ENCODE measurements at regions not wholly inside any gene's neighbourhood (a gene's known extent, or its start where the extent isn't known, plus 50 kb on each side); places are given as distances from the start of the nearest gene placed in this dataset.

DNA sequence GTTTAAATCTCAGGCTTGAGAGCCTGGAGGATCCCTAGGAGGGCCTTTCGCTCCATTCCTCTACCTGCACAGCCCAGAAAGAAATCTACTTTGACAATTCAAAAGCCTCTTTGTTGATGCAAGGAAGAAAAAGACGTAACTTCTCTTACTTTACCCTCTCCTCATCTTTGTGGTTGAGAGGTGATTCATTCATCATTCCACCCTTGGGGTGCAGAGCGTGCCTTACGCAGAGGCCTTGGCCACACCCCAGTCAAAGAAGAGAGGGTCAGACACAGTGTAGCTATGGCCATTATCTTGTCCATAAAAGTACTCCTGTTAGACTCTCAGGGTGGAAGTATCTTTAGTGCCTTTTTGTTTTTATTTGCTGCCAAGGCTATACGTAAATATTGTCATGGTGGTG, 184.0 kb downstream of the IRS2 start:
- no peaks in the 10 kb centered on the region for H3K27me3 Mint-ChIP-seq (ENCODE audit: low read depth)
- TF ChIP-seq, protein P1, sequence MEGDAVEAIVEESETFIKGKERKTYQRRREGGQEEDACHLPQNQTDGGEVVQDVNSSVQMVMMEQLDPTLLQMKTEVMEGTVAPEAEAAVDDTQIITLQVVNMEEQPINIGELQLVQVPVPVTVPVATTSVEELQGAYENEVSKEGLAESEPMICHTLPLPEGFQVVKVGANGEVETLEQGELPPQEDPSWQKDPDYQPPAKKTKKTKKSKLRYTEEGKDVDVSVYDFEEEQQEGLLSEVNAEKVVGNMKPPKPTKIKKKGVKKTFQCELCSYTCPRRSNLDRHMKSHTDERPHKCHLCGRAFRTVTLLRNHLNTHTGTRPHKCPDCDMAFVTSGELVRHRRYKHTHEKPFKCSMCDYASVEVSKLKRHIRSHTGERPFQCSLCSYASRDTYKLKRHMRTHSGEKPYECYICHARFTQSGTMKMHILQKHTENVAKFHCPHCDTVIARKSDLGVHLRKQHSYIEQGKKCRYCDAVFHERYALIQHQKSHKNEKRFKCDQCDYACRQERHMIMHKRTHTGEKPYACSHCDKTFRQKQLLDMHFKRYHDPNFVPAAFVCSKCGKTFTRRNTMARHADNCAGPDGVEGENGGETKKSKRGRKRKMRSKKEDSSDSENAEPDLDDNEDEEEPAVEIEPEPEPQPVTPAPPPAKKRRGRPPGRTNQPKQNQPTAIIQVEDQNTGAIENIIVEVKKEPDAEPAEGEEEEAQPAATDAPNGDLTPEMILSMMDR (IDR thresholded peaks at IDR 0.05; ENCODE audit: unreplicated experiment in 3 of 3) = no peak
- H3K4me1 Mint-ChIP-seq = no peaks in the 10 kb centered on the region
- H3K4me3 Mint-ChIP-seq = no peak overlapping the region
- no peak overlapping the region for H3K27ac Mint-ChIP-seq
- H3K36me3 Mint-ChIP-seq (ENCODE audit: low read depth) = no peaks in the 10 kb centered on the region
- no peaks in the 10 kb centered on the region for H3K9me3 Mint-ChIP-seq

DNA sequence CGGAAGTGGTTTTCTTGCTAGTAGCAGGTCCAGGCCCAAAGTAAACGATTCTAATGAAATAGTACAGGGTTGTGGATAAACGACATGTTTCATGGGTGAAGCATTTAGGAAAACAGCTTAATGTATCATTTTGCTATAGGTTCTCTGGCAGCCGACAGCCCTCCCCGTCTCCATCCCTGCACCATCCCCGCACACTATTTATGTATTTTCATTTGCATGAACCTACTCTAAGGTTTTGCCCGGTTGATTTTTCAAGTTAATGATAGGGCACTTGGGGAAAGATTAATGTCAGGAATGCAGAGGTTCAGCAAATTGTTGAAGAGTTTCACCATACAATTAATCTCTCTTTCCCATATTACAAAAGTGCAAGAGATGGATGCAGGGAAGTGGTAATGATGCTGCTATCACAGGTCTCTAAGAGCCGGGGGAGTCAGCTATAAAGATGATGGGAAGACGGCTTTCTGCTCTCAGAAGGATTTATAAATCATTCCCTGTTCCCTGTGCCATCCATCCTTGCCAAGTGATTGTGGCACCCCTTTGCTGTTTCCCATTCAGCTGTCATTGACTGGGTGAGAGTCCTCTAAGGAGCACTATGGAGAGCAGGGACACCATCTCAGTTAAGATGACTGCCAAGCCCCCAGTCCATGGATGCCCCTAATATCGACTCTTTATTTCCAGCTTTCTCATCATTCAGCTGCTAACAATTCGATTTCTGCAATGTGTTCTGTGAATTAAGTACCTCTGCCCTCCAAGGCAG, 186.3 kb downstream of the IRS2 start:
- Mint-ChIP-seq H3K4me1 (no peaks in the 10 kb centered on the region), H3K36me3 (ENCODE audit: low read depth) (no peaks in the 10 kb centered on the region), H3K27ac (no peak overlapping the region), H3K27me3 (ENCODE audit: low read depth) (no peaks in the 10 kb centered on the region), H3K9me3 (no peaks in the 10 kb centered on the region), H3K4me3 (no peak overlapping the region)
- TF ChIP-seq, protein P1 (IDR thresholded peaks at IDR 0.05; ENCODE audit: unreplicated experiment in 3 of 3) = no peak

DNA sequence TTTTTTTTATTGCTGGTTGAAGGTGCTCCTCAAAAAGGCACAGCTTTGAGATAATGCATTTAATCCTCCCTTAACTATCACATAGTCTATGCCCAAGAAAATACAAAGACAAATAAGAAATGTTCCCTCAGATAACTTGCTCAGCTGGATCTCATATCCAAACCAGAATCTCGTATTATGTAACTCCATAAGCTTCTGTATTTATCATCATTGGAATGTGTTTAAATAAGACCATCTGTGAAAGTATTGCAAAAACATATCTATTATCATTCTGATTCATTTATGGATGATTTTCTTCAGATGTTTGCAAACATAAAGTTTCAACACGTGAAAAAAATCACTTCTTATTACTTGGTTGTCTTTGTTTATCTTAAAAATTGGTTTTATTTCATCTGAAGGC, 190.9 kb downstream of the IRS2 start:
- Mint-ChIP-seq H3K9me3 (no peaks in the 10 kb centered on the region), H3K27ac (no peak overlapping the region), H3K36me3 (ENCODE audit: low read depth) (no peaks in the 10 kb centered on the region), H3K4me1 (no peaks in the 10 kb centered on the region), H3K27me3 (ENCODE audit: low read depth) (no peaks in the 10 kb centered on the region), H3K4me3 (no peak overlapping the region)
- TF ChIP-seq, protein P1 (IDR thresholded peaks at IDR 0.05; ENCODE audit: unreplicated experiment in 3 of 3) = no peak

DNA sequence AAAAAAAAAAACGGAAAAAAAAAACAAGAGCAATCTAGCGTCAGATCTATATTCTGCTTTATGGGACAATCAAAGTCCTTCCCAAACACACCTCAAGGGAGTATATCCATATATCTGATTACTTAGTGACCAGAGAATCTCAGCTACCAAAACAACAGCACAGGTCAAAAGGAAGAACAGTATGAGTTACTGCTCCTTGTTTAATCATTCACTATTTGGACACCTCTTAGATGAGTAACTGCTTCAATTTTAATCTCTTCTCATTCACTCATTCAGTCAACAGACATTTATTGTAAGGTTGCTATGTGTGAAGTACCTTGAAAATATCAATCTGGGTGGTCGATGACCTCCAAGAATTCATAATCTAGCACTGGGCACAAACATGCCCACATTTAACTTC, 193.2 kb downstream of the IRS2 start:
- no peak overlapping the region for H3K27ac Mint-ChIP-seq
- TF ChIP-seq, protein P1 (IDR thresholded peaks at IDR 0.05; ENCODE audit: unreplicated experiment in 3 of 3) = no peak
- H3K36me3 Mint-ChIP-seq (ENCODE audit: low read depth) = no peaks in the 10 kb centered on the region
- H3K27me3 Mint-ChIP-seq (ENCODE audit: low read depth) = no peaks in the 10 kb centered on the region
- H3K4me1 Mint-ChIP-seq = no peaks in the 10 kb centered on the region
- H3K4me3 Mint-ChIP-seq = no peak overlapping the region
- no peaks in the 10 kb centered on the region for H3K9me3 Mint-ChIP-seq

DNA sequence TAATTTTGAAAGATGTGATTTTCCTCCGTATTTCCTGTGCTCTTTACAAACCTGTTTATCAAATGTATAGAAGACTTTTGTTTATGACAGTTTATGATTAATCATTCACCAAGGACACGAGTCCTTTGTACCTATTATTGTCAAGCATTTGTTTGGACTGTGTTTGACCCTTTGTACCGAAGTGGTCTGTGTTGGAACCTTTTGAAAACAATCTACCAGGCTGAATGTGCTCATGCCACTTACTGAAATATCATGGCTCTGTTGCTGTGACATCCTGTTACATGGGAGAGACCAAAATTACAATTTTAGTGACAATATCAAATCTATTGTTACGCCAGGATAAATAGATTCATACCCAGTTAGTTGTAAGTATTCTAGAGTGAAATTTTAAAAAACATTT, 193.6 kb downstream of the IRS2 start:
- H3K4me1 Mint-ChIP-seq = no peaks in the 10 kb centered on the region
- H3K9me3 Mint-ChIP-seq = no peaks in the 10 kb centered on the region
- H3K27ac Mint-ChIP-seq = no peak overlapping the region
- no peaks in the 10 kb centered on the region for H3K36me3 Mint-ChIP-seq (ENCODE audit: low read depth)
- H3K27me3 Mint-ChIP-seq (ENCODE audit: low read depth) = no peaks in the 10 kb centered on the region
- no peak overlapping the region for H3K4me3 Mint-ChIP-seq
- TF ChIP-seq, protein P1 (IDR thresholded peaks at IDR 0.05; ENCODE audit: unreplicated experiment in 3 of 3) = no peak

DNA sequence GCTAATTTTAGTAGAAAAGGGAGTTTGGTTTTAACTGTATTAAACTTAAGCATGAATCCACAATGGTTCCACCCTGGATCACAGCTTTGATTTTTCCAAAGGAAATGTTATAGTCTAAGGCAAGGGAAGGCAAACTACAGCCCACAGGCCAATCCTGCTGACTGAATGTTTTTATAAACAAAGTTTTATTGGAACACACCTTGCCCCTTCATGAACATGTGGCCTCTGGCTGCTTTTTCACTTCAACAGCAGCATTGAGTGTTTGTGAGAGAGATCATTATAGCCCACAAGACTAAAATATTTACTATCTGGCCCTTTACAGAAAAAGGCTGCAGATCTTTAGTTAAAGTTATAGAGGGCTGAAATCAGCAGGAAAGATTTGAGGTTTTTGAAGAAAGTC, 198.7 kb downstream of the IRS2 start:
- TF ChIP-seq, protein P1 (IDR thresholded peaks at IDR 0.05; ENCODE audit: unreplicated experiment in 3 of 3) = no peak
- Mint-ChIP-seq H3K4me1 (no peaks in the 10 kb centered on the region), H3K27ac (no peak overlapping the region), H3K36me3 (ENCODE audit: low read depth) (no peaks in the 10 kb centered on the region), H3K4me3 (no peak overlapping the region), H3K9me3 (no peaks in the 10 kb centered on the region), H3K27me3 (ENCODE audit: low read depth) (no peaks in the 10 kb centered on the region)
